Thoracic aorta (tissue), 2 donors: ENCODE measurements at regions not wholly inside any gene's neighbourhood (a gene's known extent, or its start where the extent isn't known, plus 50 kb on each side); places are given as distances from the start of the nearest gene placed in this dataset.
A peak's percentile ranks its signal among the peaks of the same experiment; 100 is the strongest.

ENCODE experiments used
- ATAC-seq: fragments of 150-250 bp; one replicate; pipeline ENCODE4 v1.8.0; 2017; ENCODE audit warnings: low read depth; ENCODE audit not compliant: insufficient number of reproducible peaks, low FRiP score
- DNase-seq: peaks from one replicate; pipeline ENCODE4 v3.0.0-alpha.2; 2020; ENCODE audit warnings: low spot score
- H3K27ac ChIP-seq, 2 donors: fragments of 200-600 bp; sonication (generic); 1 replicate in 1 of 2; 2 replicates in 1 of 2; pipeline ENCODE4 v1.5.1; 2016; ENCODE audit warnings: mild to moderate bottlenecking in 2 of 2, moderate library complexity in 2 of 2
- H3K27me3 ChIP-seq: fragments of 200-600 bp; sonication (generic); replicated peaks from 2 replicates; pipeline ENCODE4 v1.6.0; 2016; ENCODE audit warnings: mild to moderate bottlenecking; ENCODE audit not compliant: insufficient read depth
- H3K36me3 ChIP-seq: fragments of 200-600 bp; sonication (generic); one replicate; pipeline ENCODE4 v1.5.1; 2016
- H3K4me1 ChIP-seq, 2 donors: fragments of 200-600 bp; sonication (generic); 1 replicate in 1 of 2; 2 replicates in 1 of 2; pipeline versions ENCODE4 v1.5.1 to v1.6.0; 2016; ENCODE audit warnings: low read depth in 2 of 2, mild to moderate bottlenecking in 1 of 2; ENCODE audit not compliant: control insufficient read depth in 1 of 2
- H3K4me3 ChIP-seq: fragments of 200-600 bp; sonication (generic); 2 replicates; pipeline ENCODE4 v1.5.1; 2016; ENCODE audit warnings: mild to moderate bottlenecking
- H3K9me3 ChIP-seq: fragments of 200-600 bp; sonication (generic); 2 replicates; pipeline ENCODE4 v1.5.1; 2016
- TF ChIP-seq, protein P1 (sequence below): fragments of 200-600 bp; sonication (generic); IDR thresholded peaks from one replicate; pipeline ENCODE4 v1.5.1; 2019; ENCODE audit warnings: antibody characterized with exemption

DNA sequence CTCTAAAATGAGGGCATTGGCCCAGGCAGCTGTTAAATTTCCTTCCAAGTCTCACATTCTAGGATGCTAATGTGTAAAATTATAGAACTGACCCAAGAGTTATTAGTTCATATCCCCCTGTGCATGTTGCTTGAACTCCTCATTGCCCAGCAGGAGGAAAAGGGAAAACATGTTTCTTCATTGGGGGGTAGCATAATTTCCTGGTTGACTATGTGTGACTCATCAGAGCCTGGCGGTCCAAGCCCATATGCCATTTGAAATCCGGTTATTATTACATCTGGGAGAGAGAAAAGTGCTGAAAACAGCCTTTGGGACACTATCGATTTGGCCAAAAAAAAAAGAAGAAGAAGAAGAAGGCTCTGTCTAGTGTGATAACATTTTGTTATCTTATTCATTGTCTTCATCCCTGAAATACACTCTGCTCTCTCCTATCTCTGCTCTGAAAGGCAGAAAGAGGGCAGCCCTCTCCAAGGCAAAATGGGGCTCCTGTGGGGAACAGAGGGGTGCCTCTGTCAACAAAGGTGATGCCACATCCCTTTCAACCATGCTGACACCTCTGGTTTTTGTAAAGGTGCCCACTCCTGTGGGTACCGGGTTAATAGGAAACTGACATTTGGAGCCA, 114.2 kb downstream of the DAD1 start:
- DNase-seq (no peak), ATAC-seq (no peak)
- TF ChIP-seq, protein P1, sequence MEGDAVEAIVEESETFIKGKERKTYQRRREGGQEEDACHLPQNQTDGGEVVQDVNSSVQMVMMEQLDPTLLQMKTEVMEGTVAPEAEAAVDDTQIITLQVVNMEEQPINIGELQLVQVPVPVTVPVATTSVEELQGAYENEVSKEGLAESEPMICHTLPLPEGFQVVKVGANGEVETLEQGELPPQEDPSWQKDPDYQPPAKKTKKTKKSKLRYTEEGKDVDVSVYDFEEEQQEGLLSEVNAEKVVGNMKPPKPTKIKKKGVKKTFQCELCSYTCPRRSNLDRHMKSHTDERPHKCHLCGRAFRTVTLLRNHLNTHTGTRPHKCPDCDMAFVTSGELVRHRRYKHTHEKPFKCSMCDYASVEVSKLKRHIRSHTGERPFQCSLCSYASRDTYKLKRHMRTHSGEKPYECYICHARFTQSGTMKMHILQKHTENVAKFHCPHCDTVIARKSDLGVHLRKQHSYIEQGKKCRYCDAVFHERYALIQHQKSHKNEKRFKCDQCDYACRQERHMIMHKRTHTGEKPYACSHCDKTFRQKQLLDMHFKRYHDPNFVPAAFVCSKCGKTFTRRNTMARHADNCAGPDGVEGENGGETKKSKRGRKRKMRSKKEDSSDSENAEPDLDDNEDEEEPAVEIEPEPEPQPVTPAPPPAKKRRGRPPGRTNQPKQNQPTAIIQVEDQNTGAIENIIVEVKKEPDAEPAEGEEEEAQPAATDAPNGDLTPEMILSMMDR = no peak
- Histone ChIP-seq H3K27ac (no peak overlapping the region), H3K9me3 (no peaks in the 10 kb centered on the region), H3K4me3 (no peak overlapping the region), H3K36me3 (no peaks in the 10 kb centered on the region), H3K4me1 (peaks cover 4 to 15% of the 10 kb centered on the region in 2 donors), H3K27me3 (no peaks in the 10 kb centered on the region)

DNA sequence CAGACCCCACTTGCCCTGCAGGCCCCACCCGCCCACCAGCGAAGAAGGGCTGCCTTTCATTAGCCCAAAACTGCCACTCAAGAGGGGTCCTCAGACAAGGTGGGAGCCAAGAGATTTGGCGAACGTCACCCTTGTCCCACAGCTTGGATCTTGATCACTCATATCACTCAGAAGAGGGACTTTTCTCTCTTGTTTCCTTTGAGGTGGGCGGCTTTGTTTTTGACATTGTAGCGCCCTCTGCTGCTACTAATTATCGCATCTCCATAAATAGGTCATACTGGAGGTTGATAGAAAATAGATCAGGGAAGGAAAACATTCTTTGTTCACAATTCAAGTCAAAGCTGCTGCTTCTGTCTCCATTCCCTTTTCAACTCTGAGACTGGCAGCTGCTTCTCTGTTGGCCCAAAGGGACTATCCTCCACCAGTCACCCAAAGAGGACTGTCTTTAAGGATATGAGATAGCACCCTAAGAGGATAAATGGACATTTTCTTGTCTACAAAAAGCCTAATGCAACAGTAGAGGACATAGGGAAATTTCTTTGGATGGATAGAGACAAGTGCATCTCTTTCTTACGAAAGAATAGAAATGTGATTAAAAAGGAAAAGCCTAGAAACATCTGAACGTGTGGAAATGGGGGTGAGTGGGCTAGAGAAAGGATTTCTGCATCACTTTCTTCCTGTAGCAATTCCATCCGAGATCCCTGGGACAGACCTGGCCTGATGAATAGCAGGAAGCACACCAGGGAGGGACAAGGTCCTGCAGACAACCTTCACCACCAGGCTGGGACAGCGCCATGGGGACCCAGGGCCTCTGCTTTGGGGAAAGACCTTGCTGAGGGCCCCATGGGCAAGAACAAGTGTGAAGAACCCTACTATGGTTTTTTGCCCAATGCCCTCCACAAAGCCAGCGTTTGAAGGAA, 115.8 kb downstream of the DAD1 start:
- Histone ChIP-seq H3K4me3 (no peak overlapping the region), H3K27ac (no peak overlapping the region), H3K9me3 (no peaks in the 10 kb centered on the region), H3K27me3 (no peaks in the 10 kb centered on the region), H3K36me3 (no peaks in the 10 kb centered on the region), H3K4me1 (peaks cover 4 to 15% of the 10 kb centered on the region in 2 donors)
- DNase-seq = no peak
- ATAC-seq = no peak
- TF ChIP-seq, protein P1 = peak; percentile 43

DNA sequence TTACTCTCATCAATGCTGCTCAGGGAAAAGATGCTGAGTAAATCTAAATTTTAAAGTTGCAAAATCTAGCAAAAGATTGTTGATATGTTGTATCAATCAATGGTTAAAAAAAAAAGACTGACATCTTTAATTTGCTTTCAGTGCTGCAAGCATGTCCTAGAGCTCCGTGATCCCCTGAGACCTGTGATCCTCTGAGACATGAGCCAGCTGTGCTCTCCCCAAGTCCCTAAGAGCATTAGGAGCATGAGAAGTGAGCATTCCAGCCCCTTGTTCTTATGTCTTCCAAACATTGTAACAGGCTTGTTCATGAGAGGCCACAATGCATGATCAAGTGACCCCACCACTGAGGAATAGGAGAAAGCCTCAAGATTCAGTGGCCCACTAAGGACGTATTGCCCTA, 116.6 kb downstream of the DAD1 start:
- Histone ChIP-seq H3K36me3 (no peaks in the 10 kb centered on the region), H3K27me3 (no peaks in the 10 kb centered on the region), H3K9me3 (no peaks in the 10 kb centered on the region), H3K27ac (no peak overlapping the region), H3K4me1 (peaks cover 4 to 15% of the 10 kb centered on the region in 2 donors), H3K4me3 (no peak overlapping the region)
- TF ChIP-seq, protein P1 = no peak
- DNase-seq = no peak
- no peak for ATAC-seq

DNA sequence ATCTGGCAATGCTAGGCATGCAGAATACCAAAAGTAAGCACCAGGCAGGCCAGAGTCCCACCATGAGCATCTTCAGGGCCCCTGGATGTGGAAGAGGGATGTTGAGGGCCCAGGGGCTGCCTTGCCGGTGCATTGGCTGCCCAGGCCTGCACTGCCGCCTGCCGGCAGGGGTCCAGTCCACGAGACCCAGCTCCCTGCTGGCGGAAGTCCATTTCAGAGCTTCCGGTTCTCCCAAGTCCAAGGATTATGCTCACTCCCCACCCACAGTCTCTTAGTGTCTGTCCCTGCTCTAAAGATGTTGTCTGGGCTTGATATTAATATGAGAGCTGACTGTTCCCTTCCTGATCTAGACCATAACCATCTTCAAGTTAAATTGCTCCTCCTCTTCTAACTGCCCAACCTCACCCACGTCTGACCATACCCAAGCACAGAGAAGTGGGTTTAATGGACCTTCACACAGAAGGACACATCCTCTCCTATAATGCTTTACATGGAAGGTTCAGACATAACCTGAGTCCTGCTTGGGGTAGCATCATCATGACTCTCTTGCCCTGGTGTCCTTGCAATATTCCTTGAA, 117.4 kb downstream of the DAD1 start:
- H3K4me1 ChIP-seq = peaks cover 4 to 12% of the 10 kb centered on the region in 2 donors
- no peaks in the 10 kb centered on the region for H3K9me3 ChIP-seq
- no peak overlapping the region for H3K27ac ChIP-seq
- ATAC-seq (no peak), DNase-seq (no peak)
- no peak overlapping the region for H3K4me3 ChIP-seq
- no peaks in the 10 kb centered on the region for H3K27me3 ChIP-seq
- H3K36me3 ChIP-seq = no peaks in the 10 kb centered on the region
- TF ChIP-seq, protein P1 = peak; percentile 18
